ENCODE measurements at regions not wholly inside any gene's neighbourhood (a gene's known extent, or its start where the extent isn't known, plus 50 kb on each side); places are given as distances from the start of the nearest gene placed in this dataset.

GRCh38 chr4:1558205-1558604 lies 125.9 kb downstream of the FAM53A start:
- Histone ChIP-seq H3K36me3 (ENCODE audit: insufficient read depth, low read length) (no peaks in the 10 kb centered on the region), H3K27me3 (ENCODE audit: low read length) (no peaks in the 10 kb centered on the region), H3K79me2 (ENCODE audit: low read length) (no peaks in the 10 kb centered on the region), H4K20me1 (ENCODE audit: insufficient read depth, low read depth, low read length) (no peaks in the 10 kb centered on the region), H3K27ac (ENCODE audit: low read length) (no peak overlapping the region), H3K4me2 (ENCODE audit: low read depth, low read length, poor library complexity, severe bottlenecking) (no peak overlapping the region), H3K9ac (ENCODE audit: low read length) (no peak overlapping the region), H3K4me3 (ENCODE audit: low read length) (no peak overlapping the region), H3K9me2 (replicated peaks; ENCODE audit: insufficient read depth, low read length) (no peaks in the 10 kb centered on the region), H2AFZ (ENCODE audit: low read length) (no peak overlapping the region), H3K4me1 (ENCODE audit: low read length) (no peaks in the 10 kb centered on the region), H3K9me3 (ENCODE audit: low read length) (no peaks in the 10 kb centered on the region)
- DNase-seq = no peak

- Histone ChIP-seq H3K36me3 (ENCODE audit: insufficient read depth, low read length) (no peaks in the 10 kb centered on the region), H3K27ac (ENCODE audit: low read length) (no peak overlapping the region), H3K9me2 (replicated peaks; ENCODE audit: insufficient read depth, low read length) (no peaks in the 10 kb centered on the region), H3K9ac (ENCODE audit: low read length) (no peak overlapping the region), H4K20me1 (ENCODE audit: insufficient read depth, low read depth, low read length) (no peaks in the 10 kb centered on the region), H3K27me3 (ENCODE audit: low read length) (no peaks in the 10 kb centered on the region), H3K4me3 (ENCODE audit: low read length) (no peak overlapping the region), H2AFZ (ENCODE audit: low read length) (no peak overlapping the region), H3K4me1 (ENCODE audit: low read length) (no peaks in the 10 kb centered on the region), H3K9me3 (ENCODE audit: low read length) (no peaks in the 10 kb centered on the region), H3K4me2 (ENCODE audit: low read depth, low read length, poor library complexity, severe bottlenecking) (no peak overlapping the region), H3K79me2 (ENCODE audit: low read length) (no peaks in the 10 kb centered on the region)
- no peak for DNase-seq
Observed at GRCh38 chr4:1557221-1557597, 126.9 kb downstream of the FAM53A start.

GRCh38 chr4:1556541-1557220 lies 127.4 kb downstream of the FAM53A start:
- no peak overlapping the region for H3K4me3 ChIP-seq (ENCODE audit: low read length)
- no peak overlapping the region for H3K27ac ChIP-seq (ENCODE audit: low read length)
- H3K36me3 ChIP-seq (ENCODE audit: insufficient read depth, low read length) = no peaks in the 10 kb centered on the region
- no peak for DNase-seq
- no peaks in the 10 kb centered on the region for H3K9me2 ChIP-seq (replicated peaks; ENCODE audit: insufficient read depth, low read length)
- H3K9me3 ChIP-seq (ENCODE audit: low read length) = no peaks in the 10 kb centered on the region
- no peaks in the 10 kb centered on the region for H3K4me1 ChIP-seq (ENCODE audit: low read length)
- no peaks in the 10 kb centered on the region for H3K27me3 ChIP-seq (ENCODE audit: low read length)
- H3K79me2 ChIP-seq (ENCODE audit: low read length) = no peaks in the 10 kb centered on the region
- no peaks in the 10 kb centered on the region for H4K20me1 ChIP-seq (ENCODE audit: insufficient read depth, low read depth, low read length)
- no peak overlapping the region for H2AFZ ChIP-seq (ENCODE audit: low read length)
- H3K4me2 ChIP-seq (ENCODE audit: low read depth, low read length, poor library complexity, severe bottlenecking) = no peak overlapping the region
- no peak overlapping the region for H3K9ac ChIP-seq (ENCODE audit: low read length)

GRCh38 chr4:1554876-1555265 lies 129.2 kb downstream of the FAM53A start:
- Histone ChIP-seq H4K20me1 (ENCODE audit: insufficient read depth, low read depth, low read length) (no peaks in the 10 kb centered on the region), H3K4me3 (ENCODE audit: low read length) (no peak overlapping the region), H3K9me3 (ENCODE audit: low read length) (no peaks in the 10 kb centered on the region), H3K27ac (ENCODE audit: low read length) (no peak overlapping the region), H3K36me3 (ENCODE audit: insufficient read depth, low read length) (no peaks in the 10 kb centered on the region), H3K27me3 (ENCODE audit: low read length) (no peaks in the 10 kb centered on the region), H3K4me2 (ENCODE audit: low read depth, low read length, poor library complexity, severe bottlenecking) (no peak overlapping the region), H3K9me2 (replicated peaks; ENCODE audit: insufficient read depth, low read length) (no peaks in the 10 kb centered on the region), H2AFZ (ENCODE audit: low read length) (no peak overlapping the region), H3K4me1 (ENCODE audit: low read length) (no peaks in the 10 kb centered on the region), H3K9ac (ENCODE audit: low read length) (no peak overlapping the region), H3K79me2 (ENCODE audit: low read length) (no peaks in the 10 kb centered on the region)
- no peak for DNase-seq

- Histone ChIP-seq H3K9me2 (replicated peaks; ENCODE audit: insufficient read depth, low read length) (no peaks in the 10 kb centered on the region), H3K9ac (ENCODE audit: low read length) (no peak overlapping the region), H3K4me2 (ENCODE audit: low read depth, low read length, poor library complexity, severe bottlenecking) (no peak overlapping the region), H3K4me3 (ENCODE audit: low read length) (no peak overlapping the region), H3K27ac (ENCODE audit: low read length) (no peak overlapping the region), H2AFZ (ENCODE audit: low read length) (no peak overlapping the region), H3K9me3 (ENCODE audit: low read length) (no peaks in the 10 kb centered on the region), H3K27me3 (ENCODE audit: low read length) (no peaks in the 10 kb centered on the region), H3K36me3 (ENCODE audit: insufficient read depth, low read length) (no peaks in the 10 kb centered on the region), H3K4me1 (ENCODE audit: low read length) (no peaks in the 10 kb centered on the region), H3K79me2 (ENCODE audit: low read length) (no peaks in the 10 kb centered on the region), H4K20me1 (ENCODE audit: insufficient read depth, low read depth, low read length) (no peaks in the 10 kb centered on the region)
- DNase-seq = no peak
Observed at GRCh38 chr4:1554246-1554875, 129.8 kb downstream of the FAM53A start.

GRCh38 chr4:1553365-1553764 lies 130.7 kb downstream of the FAM53A start:
- Histone ChIP-seq H3K9ac (ENCODE audit: low read length) (no peak overlapping the region), H3K27ac (ENCODE audit: low read length) (no peak overlapping the region), H3K9me2 (replicated peaks; ENCODE audit: insufficient read depth, low read length) (no peaks in the 10 kb centered on the region), H3K79me2 (ENCODE audit: low read length) (no peaks in the 10 kb centered on the region), H3K4me2 (ENCODE audit: low read depth, low read length, poor library complexity, severe bottlenecking) (no peak overlapping the region), H3K4me3 (ENCODE audit: low read length) (no peak overlapping the region), H4K20me1 (ENCODE audit: insufficient read depth, low read depth, low read length) (no peaks in the 10 kb centered on the region), H3K36me3 (ENCODE audit: insufficient read depth, low read length) (no peaks in the 10 kb centered on the region), H2AFZ (ENCODE audit: low read length) (no peak overlapping the region), H3K27me3 (ENCODE audit: low read length) (no peaks in the 10 kb centered on the region), H3K9me3 (ENCODE audit: low read length) (no peaks in the 10 kb centered on the region), H3K4me1 (ENCODE audit: low read length) (no peaks in the 10 kb centered on the region)
- no peak for DNase-seq

GRCh38 chr4:1552451-1552850 lies 131.7 kb downstream of the FAM53A start:
- H3K4me2 ChIP-seq (ENCODE audit: low read depth, low read length, poor library complexity, severe bottlenecking) = no peak overlapping the region
- H3K36me3 ChIP-seq (ENCODE audit: insufficient read depth, low read length) = no peaks in the 10 kb centered on the region
- no peaks in the 10 kb centered on the region for H3K9me3 ChIP-seq (ENCODE audit: low read length)
- no peaks in the 10 kb centered on the region for H3K79me2 ChIP-seq (ENCODE audit: low read length)
- H3K4me3 ChIP-seq (ENCODE audit: low read length) = no peak overlapping the region
- no peaks in the 10 kb centered on the region for H4K20me1 ChIP-seq (ENCODE audit: insufficient read depth, low read depth, low read length)
- H2AFZ ChIP-seq (ENCODE audit: low read length) = no peak overlapping the region
- H3K9ac ChIP-seq (ENCODE audit: low read length) = no peak overlapping the region
- H3K9me2 ChIP-seq (replicated peaks; ENCODE audit: insufficient read depth, low read length) = no peaks in the 10 kb centered on the region
- no peaks in the 10 kb centered on the region for H3K27me3 ChIP-seq (ENCODE audit: low read length)
- H3K4me1 ChIP-seq (ENCODE audit: low read length) = no peaks in the 10 kb centered on the region
- no peak for DNase-seq
- H3K27ac ChIP-seq (ENCODE audit: low read length) = no peak overlapping the region

- no peak overlapping the region for H2AFZ ChIP-seq (ENCODE audit: low read length)
- no peak overlapping the region for H3K9ac ChIP-seq (ENCODE audit: low read length)
- H3K9me2 ChIP-seq (replicated peaks; ENCODE audit: insufficient read depth, low read length) = no peaks in the 10 kb centered on the region
- no peak overlapping the region for H3K27ac ChIP-seq (ENCODE audit: low read length)
- H3K9me3 ChIP-seq (ENCODE audit: low read length) = no peaks in the 10 kb centered on the region
- no peaks in the 10 kb centered on the region for H3K27me3 ChIP-seq (ENCODE audit: low read length)
- no peak overlapping the region for H3K4me3 ChIP-seq (ENCODE audit: low read length)
- no peak overlapping the region for H3K4me2 ChIP-seq (ENCODE audit: low read depth, low read length, poor library complexity, severe bottlenecking)
- no peaks in the 10 kb centered on the region for H3K79me2 ChIP-seq (ENCODE audit: low read length)
- no peaks in the 10 kb centered on the region for H4K20me1 ChIP-seq (ENCODE audit: insufficient read depth, low read depth, low read length)
- DNase-seq = no peak
- no peaks in the 10 kb centered on the region for H3K36me3 ChIP-seq (ENCODE audit: insufficient read depth, low read length)
- H3K4me1 ChIP-seq (ENCODE audit: low read length) = no peaks in the 10 kb centered on the region
Observed at GRCh38 chr4:1551211-1551610, 132.9 kb downstream of the FAM53A start.

All from Karpas-422 (cell line).